NCI-H1417 treated with DMSO at 0.1 percent for 48 hours (cell line): ENCODE measurements at regions not wholly inside any gene's neighbourhood (a gene's known extent, or its start where the extent isn't known, plus 50 kb on each side); places are given as distances from the start of the nearest gene placed in this dataset.
"Not testable (repeated sequence)": the region's sequence is repeated elsewhere in the genome, so short reads cannot be mapped to it uniquely, and the experiment has no call there.

Experiments used
- DNase-seq: peaks from one replicate; lab custom pipeline; 2025; lab: John Stamatoyannopoulos, UW

DNA sequence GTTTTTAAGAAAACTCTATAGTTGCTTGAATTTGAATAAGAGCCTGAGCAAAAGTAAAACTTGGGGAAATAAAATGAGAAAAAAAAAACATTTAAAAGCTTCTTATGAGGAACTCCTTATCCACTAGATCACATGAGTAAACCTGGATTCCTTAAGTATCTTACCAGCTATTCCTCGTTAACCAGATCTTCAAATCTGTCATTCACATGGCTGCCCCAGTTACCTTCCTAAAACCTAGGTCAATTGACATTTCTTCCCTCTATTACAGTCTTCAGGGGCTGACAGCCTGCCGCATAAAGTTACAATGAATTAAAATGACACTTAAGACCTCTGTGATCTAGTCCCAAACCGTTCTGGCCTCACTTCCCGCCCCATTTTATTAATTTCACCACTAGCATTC is 583.6 kb downstream of the NR2F2 start:
- no peak for DNase-seq

DNA sequence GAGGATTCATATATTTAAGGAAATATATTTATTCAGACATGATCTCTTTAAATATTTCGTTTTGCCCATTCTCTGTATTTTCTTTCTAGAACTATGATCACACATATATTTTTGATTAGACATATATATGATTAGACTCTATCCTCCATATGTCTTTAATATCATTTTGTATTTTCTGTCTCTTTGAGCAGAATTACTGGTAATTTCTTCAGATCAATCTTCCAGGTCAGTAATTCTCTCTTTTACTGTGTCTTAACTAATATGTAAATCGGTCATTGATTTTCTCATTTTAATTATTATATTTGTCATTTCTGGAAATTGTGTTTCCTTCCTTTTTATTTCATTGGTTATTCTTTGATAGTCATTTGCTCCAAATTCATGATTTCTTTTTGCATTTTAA is 586.2 kb downstream of the NR2F2 start:
- no peak for DNase-seq

DNA sequence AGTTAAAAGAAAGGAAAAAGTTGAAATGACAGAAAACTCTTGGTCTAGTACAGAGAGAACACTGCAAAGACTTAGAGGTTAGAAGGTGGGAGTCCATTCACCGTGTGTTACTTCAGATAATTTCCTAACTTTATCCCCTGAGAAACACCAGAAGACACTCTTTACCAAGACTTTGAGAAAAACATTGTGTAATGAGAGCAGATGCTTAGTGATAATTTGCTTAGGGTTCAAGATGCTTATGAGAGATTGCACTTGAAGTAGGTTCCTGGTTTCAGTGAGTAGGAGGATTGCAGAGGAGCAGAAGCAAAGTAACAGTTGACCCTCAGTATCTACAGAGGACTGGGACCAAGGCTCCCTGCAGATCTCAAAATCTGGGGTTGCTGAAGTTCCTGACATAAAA is 594.1 kb downstream of the NR2F2 start:
- DNase-seq: no peak

DNA sequence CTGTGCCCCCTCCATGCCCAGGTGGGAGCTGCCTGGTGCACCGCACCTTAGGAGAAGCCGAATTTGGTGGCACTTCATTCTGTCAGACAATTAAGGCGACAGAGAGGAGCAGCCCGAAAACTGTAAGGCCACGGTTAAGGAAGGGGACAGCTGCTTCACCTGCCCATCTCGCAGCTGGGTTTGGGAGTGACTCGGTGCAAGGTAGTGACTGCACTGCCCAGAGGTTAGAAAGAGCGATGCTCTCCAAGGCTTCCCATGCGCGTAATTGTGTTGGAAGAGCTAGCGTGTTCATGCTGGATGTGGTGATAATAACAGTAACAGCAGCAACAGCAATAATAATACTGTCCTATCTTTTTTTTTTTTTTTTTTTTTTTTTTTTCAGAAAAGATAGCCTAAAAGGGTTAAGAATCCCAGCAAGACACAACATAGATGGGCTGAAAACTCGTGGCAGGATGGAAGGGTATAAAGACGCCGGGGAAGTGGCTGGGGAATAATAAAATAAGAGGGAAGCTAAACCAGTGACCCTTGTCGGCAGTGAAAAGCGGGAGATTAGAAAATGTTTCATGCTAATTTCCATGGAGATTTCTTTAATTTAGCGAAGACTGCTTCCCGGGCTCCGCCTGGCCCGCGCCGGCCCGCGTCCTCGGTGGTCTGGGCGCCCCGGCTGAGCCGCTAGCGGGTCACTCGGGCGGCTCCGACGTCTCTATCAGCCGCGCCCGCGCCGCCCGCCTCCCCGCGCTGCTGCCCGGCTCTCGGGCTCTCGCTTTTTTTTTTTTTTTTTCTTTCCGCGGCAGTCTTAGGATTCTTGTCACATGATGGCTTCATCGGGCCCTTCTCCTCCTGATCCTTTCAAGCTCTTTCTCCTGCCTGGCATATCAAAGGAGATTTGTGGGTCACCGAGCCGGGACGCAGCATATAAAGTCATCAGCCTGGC is 617.1 kb downstream of the NR2F2 start:
- DNase-seq: no peak

DNA sequence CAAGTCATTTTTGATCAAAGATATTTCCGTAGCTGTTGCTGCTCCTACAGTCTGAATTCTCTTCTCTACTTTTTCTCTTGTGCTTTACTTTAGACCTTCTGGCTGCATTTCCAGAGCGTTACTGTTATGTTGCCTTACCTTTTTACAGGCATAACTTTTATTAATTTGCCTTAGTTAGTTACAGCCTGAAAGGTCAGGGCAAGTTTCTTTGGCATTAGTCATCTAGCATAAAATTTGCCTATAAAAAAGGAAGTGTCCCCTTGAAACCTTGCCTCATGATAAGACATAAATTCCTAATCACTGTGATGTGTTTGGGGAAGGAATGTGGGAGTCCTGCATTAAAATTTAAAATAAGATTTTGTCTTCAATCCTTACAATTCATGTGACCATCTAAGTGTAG is 618.5 kb downstream of the NR2F2 start:
- no peak for DNase-seq

DNA sequence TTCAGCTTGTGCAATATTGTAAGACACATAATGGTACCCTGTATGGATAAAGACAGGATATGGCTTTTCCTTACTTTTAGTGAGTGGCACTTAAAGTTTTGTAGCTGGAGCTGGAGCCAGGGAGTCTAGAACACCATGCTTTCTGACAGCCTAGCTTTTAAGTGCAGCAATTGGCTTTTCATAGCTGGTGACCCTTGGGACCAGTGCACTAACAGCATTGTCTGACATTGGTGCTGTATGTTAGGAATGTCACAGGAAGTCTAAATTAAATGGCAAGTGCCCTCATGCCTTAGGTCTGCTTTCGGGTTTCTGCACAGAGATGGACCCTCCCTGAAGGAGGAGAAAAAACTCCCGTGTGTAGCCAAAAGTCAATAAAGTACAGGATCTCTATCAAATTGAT is 628.2 kb downstream of the NR2F2 start:
- no peak for DNase-seq

DNA sequence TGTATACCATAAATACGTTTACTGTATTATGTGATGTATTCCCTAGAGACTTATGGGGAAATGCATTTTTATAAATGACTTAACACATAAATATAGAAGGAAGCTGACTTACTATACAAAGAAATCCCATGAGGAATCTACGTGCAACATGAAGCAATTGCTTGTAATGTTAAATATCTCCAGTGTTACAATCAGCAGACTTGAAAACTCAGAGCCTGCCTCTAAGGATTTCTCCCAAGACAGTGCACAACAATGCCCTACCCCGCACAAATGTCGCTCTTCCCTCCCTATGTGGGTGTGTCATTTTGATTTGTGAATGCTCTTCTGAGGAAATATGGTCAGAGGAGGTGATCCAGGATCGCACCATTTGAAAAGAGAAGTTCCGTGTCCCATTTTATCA is 629.0 kb downstream of the NR2F2 start:
- DNase-seq: no peak

DNA sequence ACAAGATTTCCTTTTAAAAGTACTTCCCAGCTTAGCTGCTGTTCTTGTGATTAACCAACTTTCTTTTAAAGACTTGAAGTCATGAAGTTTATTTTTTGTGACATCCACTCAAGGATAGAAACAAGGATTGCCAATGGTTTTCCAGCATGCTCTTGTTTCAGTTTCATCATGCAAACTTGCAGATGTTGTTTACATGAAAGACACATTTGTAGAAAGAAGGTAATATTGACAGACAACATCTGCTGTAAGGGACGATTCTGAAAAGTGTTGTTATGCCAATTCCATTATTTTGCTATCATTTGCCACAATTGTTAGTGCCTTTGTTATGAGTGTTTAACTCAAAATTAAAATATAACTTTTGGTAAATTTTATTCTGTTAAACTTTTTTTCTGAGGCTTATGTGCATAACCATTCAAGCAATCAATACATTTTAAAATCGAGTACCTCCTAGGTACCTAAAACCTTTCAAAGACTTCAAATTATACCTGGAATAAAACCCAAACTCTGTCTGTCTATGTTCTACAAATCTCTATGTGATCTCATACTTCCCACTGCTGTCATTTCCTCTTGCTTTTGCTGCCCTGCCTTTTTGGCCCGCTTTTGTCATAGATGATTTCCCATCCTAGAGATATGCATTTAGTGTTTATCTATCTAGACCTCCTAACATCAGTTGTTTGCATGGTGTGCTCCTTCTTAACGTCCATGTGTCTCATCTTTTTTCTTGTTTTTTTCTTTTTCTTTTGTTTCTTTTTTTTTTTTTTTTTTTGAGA is 630.4 kb downstream of the NR2F2 start:
- DNase-seq: no peak

DNA sequence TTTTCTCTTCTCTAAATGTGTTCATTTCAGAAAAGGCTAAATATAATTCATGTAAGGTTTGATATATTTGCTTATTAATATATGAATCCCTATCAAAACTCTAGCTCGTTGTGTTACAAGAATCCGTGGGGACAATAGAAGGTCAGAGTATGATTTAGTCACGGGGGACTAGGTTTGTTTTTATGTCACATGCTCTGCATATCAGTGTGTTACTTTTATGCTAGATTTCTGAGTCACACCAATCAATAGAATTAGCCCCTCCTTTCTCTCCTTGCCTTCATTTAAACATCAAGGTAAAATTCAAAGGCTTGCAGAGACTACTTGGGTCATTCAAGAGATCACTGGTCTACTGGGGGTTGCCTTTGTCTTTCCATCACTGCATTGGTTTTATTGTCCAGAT is 636.1 kb downstream of the NR2F2 start:
- DNase-seq: no peak

DNA sequence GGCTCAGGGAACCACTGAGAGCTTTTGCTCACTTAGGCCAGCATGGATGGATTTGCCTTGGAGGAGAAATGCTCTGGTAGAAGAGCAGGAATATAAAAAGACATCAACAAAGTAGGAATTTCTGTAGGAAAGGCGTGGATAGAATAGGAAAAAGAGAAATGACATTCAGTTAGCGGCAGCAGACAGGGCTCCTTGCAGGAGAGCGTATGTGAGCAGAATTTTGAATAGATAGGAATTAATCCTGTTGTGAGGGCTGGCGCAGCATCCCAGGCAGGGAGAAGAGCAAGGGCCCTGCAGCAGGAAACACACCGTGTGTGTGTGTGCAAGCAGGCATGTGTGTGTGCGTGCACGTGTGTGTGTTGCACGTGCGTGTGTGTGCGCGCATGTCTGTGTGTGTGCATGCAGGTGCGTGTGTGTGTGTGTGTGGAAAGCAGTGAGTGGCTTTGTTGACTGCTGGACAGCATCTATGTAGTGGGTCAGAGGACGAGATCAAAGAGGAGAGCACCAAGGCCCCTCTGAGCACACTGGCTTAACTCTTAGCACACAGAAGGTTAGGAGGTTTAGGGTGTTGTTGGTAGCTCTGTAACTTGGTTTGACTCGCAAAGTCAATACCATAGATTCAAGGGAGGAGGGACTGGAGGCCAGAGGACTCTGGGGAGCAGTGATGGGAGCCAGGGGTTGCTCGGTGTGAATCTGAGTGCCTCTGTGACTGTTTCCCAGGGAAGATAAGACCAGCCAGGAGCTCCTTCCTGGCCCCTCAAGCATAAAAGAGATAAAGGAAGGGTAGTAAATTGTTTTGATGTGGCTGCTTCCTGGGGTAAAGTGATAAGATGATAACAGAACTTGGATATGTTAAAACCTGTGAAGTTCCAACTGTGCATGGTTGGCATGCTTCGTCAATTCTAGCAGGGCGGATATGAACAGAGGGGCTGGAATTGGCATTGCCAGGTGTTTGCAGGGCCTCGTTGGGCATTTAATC is 639.5 kb downstream of the NR2F2 start:
- no peak for DNase-seq

DNA sequence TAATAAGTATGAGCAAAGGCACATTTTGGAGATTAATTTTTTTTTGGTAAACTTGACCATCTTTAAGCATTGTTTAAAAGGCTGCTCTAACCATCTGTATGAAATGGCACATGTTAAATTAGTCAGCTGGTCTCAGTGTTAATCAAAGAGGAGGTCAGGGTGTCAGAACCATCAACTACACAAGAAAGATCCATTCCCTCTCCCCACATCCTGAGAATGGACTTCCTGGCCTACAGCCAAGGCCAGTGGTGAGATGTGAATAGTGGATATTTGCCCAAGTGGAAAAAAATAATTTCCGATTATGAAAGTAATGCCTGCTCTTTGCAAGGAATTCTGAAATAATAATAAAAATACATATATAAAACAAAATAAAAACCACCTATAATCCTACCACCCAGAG is 641.7 kb downstream of the NR2F2 start:
- no peak for DNase-seq

DNA sequence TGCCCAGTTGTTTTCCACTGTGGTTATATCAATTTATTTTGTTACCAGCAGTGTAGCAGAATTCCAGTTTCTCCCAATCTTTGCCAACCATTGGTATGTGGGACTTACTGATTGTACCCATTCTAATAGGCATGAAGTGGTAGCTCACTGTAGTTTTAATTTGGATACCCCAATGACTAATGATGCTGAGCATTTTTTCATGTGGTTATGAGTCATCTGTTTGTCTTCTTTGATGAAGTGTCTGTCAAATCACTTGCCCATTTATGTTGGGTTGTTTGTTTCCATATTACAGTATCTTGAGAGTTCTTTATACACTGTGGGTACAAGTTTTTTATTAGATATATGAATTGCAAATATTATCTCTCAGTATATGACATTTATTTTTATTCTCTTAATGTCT is 644.3 kb downstream of the NR2F2 start:
- DNase-seq: no peak

DNA sequence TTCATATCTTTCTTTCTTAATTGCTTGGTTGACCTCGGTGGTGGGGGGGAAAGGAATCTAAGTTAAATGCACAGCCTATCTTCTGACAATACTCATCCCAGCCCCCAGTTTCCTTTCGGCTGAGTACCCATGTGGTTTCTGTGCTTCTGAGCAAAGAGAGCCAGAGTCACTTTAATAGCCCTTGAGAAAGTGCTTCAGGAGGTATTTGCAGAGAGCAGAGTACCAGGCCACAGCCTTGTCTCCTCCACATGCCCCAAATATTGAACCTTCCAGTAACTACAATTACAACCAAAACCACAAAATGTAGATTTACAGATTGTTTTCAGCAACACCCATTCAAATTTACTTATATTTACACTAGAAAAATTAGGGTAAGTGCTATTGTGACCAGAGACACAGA is 647.4 kb downstream of the NR2F2 start:
- no peak for DNase-seq

DNA sequence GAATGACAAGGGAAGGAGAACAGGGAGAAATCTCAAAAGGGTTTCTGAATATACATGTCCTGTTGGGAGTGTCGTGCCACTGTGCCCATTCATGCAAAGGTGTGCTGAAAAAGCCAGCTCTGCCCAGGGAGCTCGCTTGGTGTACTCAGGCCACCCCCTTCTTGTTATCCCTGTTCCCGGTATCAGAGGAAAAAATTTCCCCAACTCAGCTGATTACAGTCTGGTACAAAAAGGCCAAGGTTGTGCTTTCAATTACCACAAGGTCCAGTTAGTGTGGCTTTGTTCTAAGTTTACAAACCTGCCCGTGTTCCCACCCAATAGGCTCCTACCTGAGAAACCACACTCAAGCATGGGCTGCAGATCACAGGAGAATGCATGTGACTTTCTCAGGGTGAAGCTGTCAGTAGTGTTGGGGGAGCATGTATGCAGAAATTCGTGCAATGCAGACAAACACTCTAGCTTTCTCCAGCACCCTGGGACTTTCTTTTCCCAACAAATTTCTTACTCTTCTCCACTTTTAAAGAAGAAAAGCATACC is 648.5 kb downstream of the NR2F2 start:
- no peak for DNase-seq

DNA sequence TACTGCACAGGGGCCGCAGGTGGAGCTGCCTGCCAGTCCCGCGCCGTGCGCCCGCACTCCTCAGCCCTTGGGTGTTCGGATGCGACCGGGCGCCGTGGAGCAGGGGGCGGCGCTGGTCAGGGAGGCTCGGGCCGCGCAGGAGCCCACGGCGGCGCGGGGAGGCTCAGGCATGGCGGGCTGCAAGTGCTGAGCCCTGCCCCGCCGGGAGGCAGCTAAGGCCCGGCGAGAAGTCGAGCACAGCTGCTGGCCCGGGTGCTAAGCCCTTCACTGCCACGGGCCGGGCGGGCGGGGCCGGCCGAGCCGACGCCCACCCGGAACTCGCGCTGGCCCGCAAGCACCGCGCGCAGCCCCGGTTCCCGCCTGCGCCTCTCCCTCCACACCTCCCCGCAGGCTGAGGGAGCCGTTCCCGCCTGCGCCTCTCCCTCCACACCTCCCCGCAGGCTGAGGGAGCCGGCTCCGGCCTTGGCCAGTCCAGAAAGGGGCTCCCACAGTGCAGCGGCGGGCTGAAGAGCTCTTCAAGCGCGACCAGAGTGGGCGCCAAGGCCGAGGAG is 653.7 kb downstream of the NR2F2 start:
- DNase-seq: not testable (repeated sequence)

DNA sequence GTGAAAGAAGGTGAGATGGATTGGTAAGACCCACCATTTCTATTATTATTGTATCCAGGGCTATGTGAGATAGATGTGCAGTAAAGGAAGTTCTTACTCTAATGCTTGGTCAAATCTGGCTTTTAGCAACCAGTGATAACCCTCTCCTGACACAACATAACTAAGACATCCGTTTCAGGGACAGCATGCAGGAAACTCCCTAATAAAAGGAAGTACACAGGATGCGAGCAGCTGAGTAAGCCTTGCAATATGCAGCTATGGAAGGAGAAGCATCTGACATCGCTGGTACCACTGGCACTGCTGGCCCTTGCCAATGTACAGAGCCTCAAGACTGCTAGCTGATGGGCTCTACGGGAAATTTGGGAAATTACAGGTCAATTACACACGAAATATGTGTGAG is 662.3 kb downstream of the NR2F2 start:
- no peak for DNase-seq

DNA sequence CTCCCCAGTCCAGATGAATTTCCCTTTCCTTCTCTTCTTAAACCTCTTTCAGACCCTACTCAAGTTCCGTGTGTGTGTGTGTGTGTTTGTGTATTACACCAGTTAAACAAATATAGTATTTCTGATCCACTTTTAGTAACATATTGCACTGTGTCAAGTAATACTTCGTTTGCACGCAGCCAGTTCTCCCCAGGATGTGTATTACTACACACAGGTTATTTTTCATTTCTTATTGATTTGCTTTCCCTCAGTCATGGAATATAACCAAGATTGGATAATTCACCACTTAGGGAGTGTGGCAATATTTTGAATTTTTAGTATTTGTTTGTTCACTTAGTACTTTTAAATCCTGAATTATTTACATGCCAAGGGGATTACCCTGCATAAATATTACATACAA is 667.0 kb downstream of the NR2F2 start:
- DNase-seq: no peak

DNA sequence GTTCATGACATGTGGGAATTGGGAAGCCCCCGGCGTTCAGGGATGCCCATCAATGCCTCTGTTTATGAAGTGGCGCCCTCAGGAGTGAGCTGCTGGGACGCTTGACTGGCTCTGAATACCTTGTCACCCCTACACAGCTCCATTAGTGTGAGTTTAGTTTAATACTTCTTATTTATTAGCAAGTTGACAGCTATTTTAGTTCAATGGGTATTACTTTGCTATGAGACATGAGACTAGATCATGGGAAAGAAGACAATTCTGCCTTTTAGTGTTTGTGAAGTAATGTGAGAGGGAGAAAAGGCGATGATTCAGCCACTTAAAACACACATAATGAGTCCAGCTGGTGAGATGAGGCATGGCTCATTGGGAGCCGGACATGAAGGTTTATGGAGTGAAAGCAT is 678.5 kb downstream of the NR2F2 start:
- no peak for DNase-seq

DNA sequence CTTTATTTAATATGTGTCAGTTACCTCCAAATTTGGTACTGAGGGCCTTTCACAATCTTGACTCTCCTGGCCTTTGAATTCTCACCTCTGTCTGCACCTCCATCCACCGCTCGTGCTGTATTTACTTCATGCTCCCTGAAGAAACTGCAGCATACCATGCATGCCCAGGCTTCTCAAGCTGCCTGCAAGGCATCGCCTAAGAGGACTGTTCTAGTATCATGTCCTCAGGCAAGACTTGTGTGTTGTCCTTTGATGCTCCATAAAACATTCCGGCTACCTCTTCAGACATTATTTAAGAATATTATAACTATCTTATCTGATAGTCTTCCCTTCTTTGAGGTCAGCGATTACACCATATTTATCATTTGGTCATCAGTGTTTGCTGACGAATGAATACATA is 682.5 kb downstream of the NR2F2 start:
- no peak for DNase-seq

DNA sequence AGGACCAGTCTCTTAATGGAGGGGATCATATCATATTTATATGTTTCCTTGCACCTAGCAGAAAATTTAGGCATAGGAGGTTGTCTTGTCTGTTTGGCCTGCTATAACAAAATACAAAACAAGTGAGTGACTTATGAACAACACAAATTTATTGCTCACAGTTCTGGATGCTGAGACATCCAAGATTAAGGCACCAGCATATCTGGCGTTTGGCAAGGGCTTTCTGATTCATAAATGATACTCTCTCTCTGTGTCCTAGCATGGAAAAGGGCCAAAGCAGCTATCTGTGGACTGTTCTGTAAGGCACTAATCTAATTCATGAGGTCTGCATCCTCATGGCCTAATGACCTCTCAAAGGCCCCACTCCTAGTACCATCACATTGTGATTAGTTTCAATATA is 683.0 kb downstream of the NR2F2 start:
- no peak for DNase-seq

DNA sequence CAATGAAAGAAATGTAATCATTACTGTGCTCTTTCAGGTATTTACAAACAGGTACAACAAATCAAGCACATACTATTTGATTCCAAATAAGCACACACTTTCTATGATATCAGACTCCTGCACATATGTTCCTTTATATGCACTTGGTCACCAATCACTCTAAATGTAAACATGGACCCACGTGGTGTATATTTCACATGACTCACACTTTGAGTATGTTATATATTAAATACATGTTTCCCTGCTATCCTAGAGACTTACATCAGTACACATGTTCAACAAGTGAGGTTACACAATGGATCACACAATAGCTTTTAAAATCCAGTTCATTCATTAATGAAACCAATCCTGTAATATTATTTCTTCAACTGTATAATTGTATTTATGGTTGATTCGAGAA is 683.5 kb downstream of the NR2F2 start:
- no peak for DNase-seq

DNA sequence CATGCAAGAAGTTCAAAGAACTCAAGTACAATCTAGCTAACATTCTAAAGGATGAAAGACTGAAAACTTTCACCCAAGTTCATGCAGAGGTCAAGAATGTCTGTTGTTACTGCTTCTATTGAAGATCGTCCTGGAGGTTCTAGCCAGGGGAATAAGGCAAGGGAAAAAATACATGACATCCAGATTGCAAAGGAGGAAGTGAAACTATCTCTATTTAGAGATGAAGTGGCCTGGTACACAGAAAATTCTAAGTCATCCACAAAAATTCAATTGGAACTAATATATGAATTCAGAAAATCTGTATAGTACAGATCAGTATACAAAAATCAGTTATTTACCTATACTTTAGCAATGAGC is 693.0 kb downstream of the NR2F2 start:
- no peak for DNase-seq
